ENCODE measurements at regions not wholly inside any gene's neighbourhood (a gene's known extent, or its start where the extent isn't known, plus 50 kb on each side); places are given as distances from the start of the nearest gene placed in this dataset.

DNA sequence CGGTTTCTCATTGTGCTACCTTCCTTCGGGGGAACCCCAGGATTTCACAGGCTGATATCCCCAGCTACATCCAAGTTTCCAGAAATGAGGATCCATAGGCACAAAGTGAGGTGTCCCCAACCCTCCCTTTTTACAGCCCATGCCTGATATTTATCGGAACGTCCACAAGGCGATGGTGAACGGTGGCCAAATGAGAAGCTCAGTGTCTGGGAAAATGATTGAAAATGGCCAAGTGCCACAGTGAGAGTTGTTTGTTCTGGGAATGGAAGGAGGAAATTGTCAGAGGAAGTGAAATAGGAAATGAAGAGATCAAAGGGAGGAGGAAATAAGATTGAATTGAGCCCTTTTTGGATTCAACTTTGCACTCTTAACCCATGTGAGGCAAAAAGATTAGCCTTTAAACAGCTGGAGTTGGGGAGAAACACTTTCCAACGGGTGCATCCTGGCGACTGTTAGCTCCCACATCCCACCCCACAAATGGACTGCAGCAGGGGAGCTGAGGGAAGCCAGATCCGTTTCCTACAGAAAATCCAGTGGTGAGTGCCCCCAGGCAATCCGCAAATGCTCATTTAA lies 294.4 kb upstream of the IRX5 start:
- no peak for TF ChIP-seq CTCF (IDR thresholded peaks at IDR 0.05)
- Mint-ChIP-seq H3K4me1 (ENCODE audit: low read depth) (no peaks in the 10 kb centered on the region), H3K27me3 (no peaks in the 10 kb centered on the region), H3K9me3 (no peaks in the 10 kb centered on the region), H3K27ac (no peak overlapping the region), H3K4me3 (no peak overlapping the region), H3K36me3 (ENCODE audit: low read depth) (no peaks in the 10 kb centered on the region)
- ATAC-seq = no peak
- no peak for DNase-seq
- ChIA-PET POLR2A (no interaction called here), CTCF (no interaction called here)
- intact Hi-C loops (cut with micrococcal nuclease) = no loop called here

- intact Hi-C loops (cut with micrococcal nuclease) = no loop called here
- ChIA-PET POLR2A (no interaction called here), CTCF (no interaction called here)
- Mint-ChIP-seq H3K9me3 (no peaks in the 10 kb centered on the region), H3K27ac (no peak overlapping the region), H3K4me3 (no peak overlapping the region), H3K36me3 (ENCODE audit: low read depth) (no peaks in the 10 kb centered on the region), H3K27me3 (no peaks in the 10 kb centered on the region), H3K4me1 (ENCODE audit: low read depth) (no peaks in the 10 kb centered on the region)
- ATAC-seq = no peak
- TF ChIP-seq CTCF (IDR thresholded peaks at IDR 0.05) = no peak
- DNase-seq = peak; percentile 3
These were observed 296.7 kb upstream of the IRX5 start for GRCh38 chr16:54633943-54634362.

- Mint-ChIP-seq H3K4me3 (no peak overlapping the region), H3K36me3 (ENCODE audit: low read depth) (no peaks in the 10 kb centered on the region), H3K4me1 (ENCODE audit: low read depth) (no peaks in the 10 kb centered on the region), H3K9me3 (no peaks in the 10 kb centered on the region), H3K27me3 (no peaks in the 10 kb centered on the region), H3K27ac (no peak overlapping the region)
- ChIA-PET CTCF (no interaction called here), POLR2A (no interaction called here)
- intact Hi-C loops (cut with micrococcal nuclease) = no loop called here
- no peak for TF ChIP-seq CTCF (IDR thresholded peaks at IDR 0.05)
- no peak for DNase-seq
- ATAC-seq = no peak
These were observed 298.1 kb upstream of the IRX5 start for GRCh38 chr16:54632322-54633220.

DNA sequence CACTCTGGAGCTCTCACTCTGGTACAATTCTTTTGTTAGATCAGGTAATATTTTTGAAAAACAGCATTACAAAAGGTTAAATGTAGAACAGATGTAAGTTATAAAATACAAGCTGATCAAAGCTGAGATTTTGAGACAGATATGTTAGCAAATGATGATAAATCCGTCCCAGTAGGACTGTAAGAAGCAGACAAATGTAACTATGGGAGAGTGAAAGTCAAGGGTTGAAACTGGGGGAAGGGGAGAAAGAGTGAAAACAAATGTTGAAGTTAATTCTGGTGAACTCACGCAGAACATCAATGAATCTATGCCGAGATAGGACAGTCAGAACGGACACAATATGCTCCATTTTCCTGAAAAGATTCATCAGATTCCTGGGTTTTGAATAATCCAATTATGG lies 298.9 kb upstream of the IRX5 start:
- no peaks in the 10 kb centered on the region for H3K36me3 Mint-ChIP-seq (ENCODE audit: low read depth)
- intact Hi-C loops (cut with micrococcal nuclease) = no loop called here
- POLR2A ChIA-PET = no interaction called here

More for the DNA sequence above, 298.9 kb upstream of the IRX5 start:
- ATAC-seq (no peak), DNase-seq (no peak)
- no peaks in the 10 kb centered on the region for H3K4me1 Mint-ChIP-seq (ENCODE audit: low read depth)
- H3K27ac Mint-ChIP-seq = no peak overlapping the region
- TF ChIP-seq CTCF (IDR thresholded peaks at IDR 0.05) = no peak
- CTCF ChIA-PET = no interaction called here
- no peaks in the 10 kb centered on the region for H3K27me3 Mint-ChIP-seq
- H3K4me3 Mint-ChIP-seq = no peak overlapping the region
- H3K9me3 Mint-ChIP-seq = no peaks in the 10 kb centered on the region
